ENCODE measurements at regions not wholly inside any gene's neighbourhood (a gene's known extent, or its start where the extent isn't known, plus 50 kb on each side); places are given as distances from the start of the nearest gene placed in this dataset.
"Not testable (repeated sequence)": the region's sequence is repeated elsewhere in the genome, so short reads cannot be mapped to it uniquely, and the experiment has no call there.

- peak; percentile 50 for DNase-seq
Observed at GRCh38 chr12:59517522-59517921, 78.3 kb upstream of the SLC16A7 start.

DNA sequence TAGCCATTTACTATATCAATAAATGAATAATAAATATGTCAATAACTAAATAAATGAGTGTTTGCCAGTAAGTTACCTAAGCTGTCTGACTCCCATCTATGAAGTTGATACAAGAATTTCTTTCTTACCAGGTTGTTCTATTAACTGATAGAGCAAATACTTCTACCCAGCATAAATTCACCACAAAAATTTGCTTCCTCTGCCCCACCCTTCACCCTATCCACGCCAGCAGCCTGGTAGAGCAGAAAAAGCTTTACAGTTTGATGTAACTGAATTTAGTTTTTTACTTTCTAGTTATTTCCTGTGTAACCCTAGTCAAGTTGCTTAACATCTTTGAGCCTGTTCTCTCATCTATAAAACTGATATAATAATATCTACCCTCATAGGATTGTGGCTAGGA, 94.9 kb upstream of the SLC16A7 start:
- no peak for DNase-seq

DNA sequence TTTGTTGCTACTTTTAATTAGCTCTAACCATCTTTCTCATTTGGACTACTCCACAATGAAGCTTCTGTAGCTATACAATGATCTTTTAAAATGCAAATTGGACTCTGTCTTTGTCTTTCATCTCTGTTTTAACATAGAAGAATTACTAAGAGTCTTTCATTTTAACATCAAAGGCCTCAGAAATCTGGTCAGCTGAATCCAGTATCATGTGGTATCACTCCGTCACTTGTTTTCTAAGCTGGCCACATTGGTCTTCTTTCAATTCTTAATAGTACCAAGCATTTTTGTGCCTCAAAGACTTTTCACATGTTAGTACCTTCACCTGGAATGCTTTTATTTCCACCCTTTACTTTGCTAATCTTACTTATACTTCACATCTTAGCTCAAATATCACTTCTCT, 95.5 kb upstream of the SLC16A7 start:
- DNase-seq = no peak

- DNase-seq = no peak
Observed at GRCh38 chr12:59499774-59500173, 96.1 kb upstream of the SLC16A7 start.

- no peak for DNase-seq
Observed at GRCh38 chr12:59494617-59495016, 101.2 kb upstream of the SLC16A7 start.

- DNase-seq = no peak
Observed at GRCh38 chr12:59491877-59492276, 104.0 kb upstream of the SLC16A7 start.

DNA sequence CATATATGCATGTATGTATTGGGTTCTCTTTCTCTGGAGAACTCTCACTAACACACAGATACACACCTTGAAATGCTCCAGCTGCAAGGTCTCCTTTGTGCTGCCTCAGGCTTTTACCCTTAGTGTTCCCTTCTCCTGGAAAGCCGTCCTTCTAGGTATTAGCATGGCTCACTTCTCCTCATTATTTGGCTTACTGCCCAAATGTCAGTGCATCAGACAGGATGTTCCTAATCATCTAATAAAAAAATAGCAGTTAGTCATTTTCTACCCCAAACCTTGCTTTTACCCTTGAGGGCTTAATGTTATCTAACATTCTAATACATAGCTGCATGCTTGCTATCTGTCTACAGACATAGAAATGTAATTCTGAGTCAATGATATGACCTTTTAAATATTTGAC, 109.0 kb upstream of the SLC16A7 start:
- no peak for DNase-seq

GRCh38 chr12:59484575-59484974, 111.3 kb upstream of the SLC16A7 start:
- no peak for DNase-seq

DNA sequence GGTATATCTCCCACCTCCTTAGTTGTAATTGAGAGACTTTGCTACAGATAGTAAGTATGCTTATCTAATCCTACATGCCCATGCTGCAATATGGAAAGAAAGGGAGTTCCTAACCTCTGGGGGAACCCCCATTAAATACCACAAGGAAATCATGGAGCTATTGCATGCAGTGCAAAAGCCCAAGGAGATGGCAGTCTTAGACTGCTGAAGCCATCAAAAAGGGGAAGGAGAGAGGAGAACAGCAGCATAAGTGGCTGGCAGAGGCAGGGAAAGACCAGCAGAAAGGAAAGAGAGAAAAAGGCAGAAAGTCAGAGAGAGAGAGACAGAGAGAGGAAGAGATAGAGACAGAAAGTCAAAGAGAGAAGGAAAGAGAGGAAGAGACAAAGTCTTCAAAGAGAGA, 121.6 kb upstream of the SLC16A7 start:
- DNase-seq = not testable (repeated sequence)

DNA sequence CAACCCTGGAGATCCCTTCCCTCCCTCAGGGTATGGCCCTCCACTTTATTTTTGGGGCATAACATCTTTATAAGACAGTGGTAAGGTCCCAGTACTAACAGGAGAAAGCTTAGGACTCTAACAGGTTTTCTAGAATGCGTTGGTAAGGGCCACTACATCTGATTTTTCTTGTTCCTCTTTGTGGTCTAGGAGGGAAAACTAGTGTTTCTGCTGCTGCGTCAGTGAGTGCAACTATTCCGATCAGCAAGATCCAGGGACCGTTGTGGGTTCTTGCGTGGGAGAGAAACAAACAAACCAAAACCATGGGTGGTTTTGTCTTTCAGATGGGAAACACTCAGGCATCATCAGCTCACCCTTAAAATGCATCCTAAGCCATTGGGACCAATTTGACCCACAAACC, 123.6 kb upstream of the SLC16A7 start:
- no peak for DNase-seq

- no peak for DNase-seq
Observed at GRCh38 chr12:59459966-59460660, 135.7 kb upstream of the SLC16A7 start.

- DNase-seq = no peak
Observed at GRCh38 chr12:59453475-59453874, 142.4 kb upstream of the SLC16A7 start.

- DNase-seq = no peak
Observed at GRCh38 chr12:59452746-59453145, 143.1 kb upstream of the SLC16A7 start.

GRCh38 chr12:59452259-59452658, 143.6 kb upstream of the SLC16A7 start:
- DNase-seq = no peak

DNA sequence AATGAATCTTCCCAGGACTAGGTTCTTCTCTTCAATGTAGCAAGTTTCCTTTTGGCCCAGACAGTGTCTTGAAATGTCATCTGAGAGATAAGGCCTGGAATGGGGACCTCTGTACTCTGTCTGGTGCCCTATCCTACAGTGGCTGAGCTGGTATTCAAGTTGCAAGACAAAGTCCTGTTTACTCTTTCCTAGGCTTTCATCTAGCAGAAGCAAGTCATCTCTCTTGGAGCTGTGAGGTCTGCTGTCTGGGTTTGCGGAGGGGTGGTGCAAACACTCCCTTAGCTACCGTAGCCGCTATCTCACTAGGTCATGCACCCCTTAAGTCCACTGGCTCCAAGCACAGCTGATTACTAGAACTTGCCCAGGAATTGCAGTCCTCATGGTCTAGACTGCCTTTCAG, 149.7 kb upstream of the SLC16A7 start:
- no peak for DNase-seq

GRCh38 chr12:59444932-59445331, 150.9 kb upstream of the SLC16A7 start:
- no peak for DNase-seq

GRCh38 chr12:59432057-59432456, 163.8 kb upstream of the SLC16A7 start:
- DNase-seq = no peak

DNA sequence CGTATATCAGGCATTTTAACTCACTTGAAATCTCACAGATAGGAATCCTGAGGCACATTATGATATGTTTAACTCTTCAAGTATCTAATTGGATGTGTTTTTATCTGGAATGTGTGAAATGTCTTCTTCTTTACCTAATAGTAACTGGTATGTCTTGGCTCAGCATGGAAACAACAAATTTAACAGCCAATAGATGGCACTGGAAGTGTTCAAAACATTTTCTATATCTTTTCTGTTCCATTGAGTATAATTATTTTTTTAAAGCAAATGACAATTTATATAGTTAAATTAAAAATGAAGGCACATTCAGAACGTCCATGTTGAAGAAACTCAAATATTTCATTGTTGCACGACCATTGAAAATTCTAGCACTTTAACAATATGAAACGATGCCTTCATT, 164.6 kb upstream of the SLC16A7 start:
- DNase-seq = no peak

DNA sequence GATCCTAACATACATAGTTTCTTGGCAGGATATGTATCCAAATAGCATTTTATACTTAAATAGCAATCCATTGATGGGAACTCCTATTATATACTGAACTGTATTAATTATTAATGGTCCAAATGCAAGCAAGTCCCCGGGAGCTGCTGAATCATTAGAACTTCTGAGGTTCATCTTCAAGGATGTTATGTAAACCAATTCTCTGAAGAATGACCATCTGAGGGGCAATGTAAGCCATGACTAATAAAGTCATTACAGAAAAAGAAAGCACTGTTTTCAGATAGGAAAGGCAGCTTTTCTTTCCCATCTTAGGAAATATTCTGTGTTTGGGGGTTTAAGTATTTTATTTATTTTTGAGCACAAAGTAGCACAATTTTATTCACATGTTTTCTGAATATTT, 166.1 kb upstream of the SLC16A7 start:
- no peak for DNase-seq

DNA sequence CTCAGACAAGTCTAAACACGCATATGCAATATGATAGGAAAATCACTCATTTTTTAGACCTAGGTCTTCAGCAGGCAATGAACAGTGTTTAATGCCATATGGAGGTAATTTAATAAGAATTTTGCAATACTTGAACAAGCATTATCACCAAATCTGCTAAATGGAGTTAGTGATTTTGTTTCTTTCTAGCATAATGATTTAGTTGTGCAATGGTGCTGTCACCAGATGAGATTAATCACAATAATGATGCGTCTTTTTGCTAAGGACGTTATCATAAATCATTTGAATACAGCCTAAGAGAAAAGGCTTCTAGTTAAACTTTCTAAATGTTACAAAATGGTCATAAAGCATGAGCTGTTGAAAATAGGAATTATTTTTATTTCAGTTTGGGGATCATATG, 170.0 kb upstream of the SLC16A7 start:
- no peak for DNase-seq

GRCh38 chr12:59424666-59425065, 171.2 kb upstream of the SLC16A7 start:
- not testable (repeated sequence) for DNase-seq

- DNase-seq = no peak
Observed at GRCh38 chr12:59414051-59414450, 181.8 kb upstream of the SLC16A7 start.

- DNase-seq = no peak
Observed at GRCh38 chr12:59408431-59408830, 187.4 kb upstream of the SLC16A7 start.

DNA sequence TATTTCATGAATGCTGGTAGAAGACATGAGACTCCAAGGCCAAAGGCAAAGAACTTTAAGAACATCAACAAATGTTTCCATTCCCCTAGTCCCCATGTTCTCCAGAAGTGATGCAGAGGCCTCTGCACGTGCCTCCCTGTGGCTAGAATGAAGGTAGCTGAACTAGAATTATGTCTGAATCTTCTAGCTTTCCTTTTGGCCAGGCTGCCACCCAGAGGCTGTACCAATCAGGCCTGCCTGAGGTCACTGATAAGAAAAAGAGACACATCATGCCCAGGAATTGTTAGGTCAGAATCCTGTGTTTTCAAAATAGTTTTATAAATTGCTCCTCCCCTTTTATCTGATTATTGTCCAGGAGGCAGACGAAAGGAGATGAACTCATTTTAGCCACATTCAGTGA, 188.0 kb upstream of the SLC16A7 start:
- no peak for DNase-seq

GRCh38 chr12:59405992-59406391, 189.8 kb upstream of the SLC16A7 start:
- no peak for DNase-seq

Measured in COR-L47 (cell line).